MM.1S (cell line): ENCODE measurements at regions not wholly inside any gene's neighbourhood (a gene's known extent, or its start where the extent isn't known, plus 50 kb on each side); places are given as distances from the start of the nearest gene placed in this dataset.

ENCODE experiments used
- DNase-seq: peaks from one replicate; pipeline ENCODE4 v3.0.0-alpha.2; 2015
- H2AFZ ChIP-seq: fragments of 300-600 bp; sonication (generic); 2 replicates; pipeline ENCODE4 v1.6.0; 2016; ENCODE audit warnings: antibody characterized with exemption, low read length
- H3F3A ChIP-seq: fragments of 300-600 bp; sonication (generic); 2 replicates; pipeline ENCODE4 v1.6.1; 2016; ENCODE audit warnings: mild to moderate bottlenecking, antibody characterized with exemption, low read length, moderate library complexity, mixed read lengths; ENCODE audit not compliant: insufficient read depth
- H3K27ac ChIP-seq: fragments of 300-600 bp; sonication (generic); 2 replicates; pipeline ENCODE4 v1.5.1; 2016; ENCODE audit warnings: mild to moderate bottlenecking, low read length
- H3K27me3 ChIP-seq: fragments of 300-600 bp; sonication (generic); replicated peaks from 2 replicates; pipeline ENCODE4 v1.6.0; 2016; ENCODE audit warnings: low read length; ENCODE audit not compliant: insufficient read depth
- H3K36me3 ChIP-seq: fragments of 300-600 bp; sonication (generic); replicated peaks from 2 replicates; pipeline ENCODE4 v1.6.1; 2016; ENCODE audit warnings: mild to moderate bottlenecking, low read length, mixed read lengths; ENCODE audit not compliant: insufficient read depth
- H3K4me1 ChIP-seq: fragments of 300-600 bp; sonication (generic); 2 replicates; pipeline ENCODE4 v1.6.1; 2016; ENCODE audit warnings: low read length, mixed read lengths
- H3K4me2 ChIP-seq: fragments of 300-600 bp; sonication (generic); 2 replicates; pipeline ENCODE4 v1.6.0; 2016; ENCODE audit warnings: low read depth, low read length
- H3K4me3 ChIP-seq: fragments of 300-600 bp; sonication (generic); 2 replicates; pipeline ENCODE4 v1.5.1; 2016; ENCODE audit warnings: low read length, mixed read lengths
- H3K79me2 ChIP-seq: fragments of 300-600 bp; sonication (generic); 2 replicates; pipeline ENCODE4 v1.6.1; 2016; ENCODE audit warnings: mixed run types, low read length, mixed read lengths
- H3K9ac ChIP-seq: fragments of 300-600 bp; sonication (generic); 2 replicates; pipeline ENCODE4 v1.6.1; 2016; ENCODE audit warnings: low read length, mixed read lengths
- H3K9me2 ChIP-seq: fragments of 300-600 bp; sonication (generic); replicated peaks from 2 replicates; pipeline ENCODE4 v1.6.1; 2016; ENCODE audit warnings: mild to moderate bottlenecking, low read length, mixed read lengths; ENCODE audit not compliant: insufficient read depth
- H3K9me3 ChIP-seq: fragments of 300-600 bp; sonication (generic); replicated peaks from 2 replicates; pipeline ENCODE4 v1.6.1; 2016; ENCODE audit warnings: mild to moderate bottlenecking, low read length, mixed read lengths; ENCODE audit not compliant: insufficient read depth
- H4K20me1 ChIP-seq: fragments of 300-600 bp; sonication (generic); 2 replicates; pipeline ENCODE4 v1.6.1; 2016; ENCODE audit warnings: mild to moderate bottlenecking, low read length, moderate library complexity, mixed read lengths; ENCODE audit not compliant: insufficient read depth
- CTCF ChIP-seq: fragments of 300-600 bp; sonication (generic); IDR thresholded peaks from 2 replicates; pipeline ENCODE4 v1.5.1; 2016; ENCODE audit warnings: antibody characterized with exemption, low read length, mixed read lengths
- EZH2 ChIP-seq: fragments of 300-600 bp; sonication (generic); optimal IDR thresholded peaks from 2 replicates; pipeline ENCODE3; 2017; ENCODE audit warnings: low read depth, mild to moderate bottlenecking, antibody characterized with exemption, low read length, mixed read lengths
- EZH2phosphoT487 ChIP-seq: fragments of 300-600 bp; sonication (generic); IDR thresholded peaks from 2 replicates; pipeline ENCODE4 v1.6.1; 2018; ENCODE audit warnings: antibody characterized with exemption, low read length

GRCh38 chr15:35320158-35320780, 225.7 kb downstream of the DPH6 start:
- H3K36me3 ChIP-seq, result no peaks in the 10 kb centered on the region
- no peak for DNase-seq
- H3K9me3 ChIP-seq, result no peaks in the 10 kb centered on the region
- H3K4me3 ChIP-seq, result no peak overlapping the region
- no peak overlapping the region for H3K27ac ChIP-seq
- H4K20me1 ChIP-seq, result no peaks in the 10 kb centered on the region
- H3K9me2 ChIP-seq, result no peaks in the 10 kb centered on the region
- no peaks in the 10 kb centered on the region for H3F3A ChIP-seq
- no peaks in the 10 kb centered on the region for H3K79me2 ChIP-seq
- no peak overlapping the region for H3K9ac ChIP-seq
- H3K27me3 ChIP-seq, result no peaks in the 10 kb centered on the region
- TF ChIP-seq CTCF (no peak), EZH2 (no peak), EZH2phosphoT487 (no peak)
- no peak overlapping the region for H3K4me2 ChIP-seq
- no peaks in the 10 kb centered on the region for H3K4me1 ChIP-seq
- H2AFZ ChIP-seq, result no peak overlapping the region

GRCh38 chr15:35319354-35319753, 226.6 kb downstream of the DPH6 start:
- Histone ChIP-seq H3K27ac (no peak overlapping the region), H3K4me3 (no peak overlapping the region), H3F3A (no peaks in the 10 kb centered on the region), H3K9me2 (no peaks in the 10 kb centered on the region), H3K9ac (no peak overlapping the region), H3K4me1 (no peaks in the 10 kb centered on the region), H2AFZ (no peak overlapping the region), H3K79me2 (no peaks in the 10 kb centered on the region), H3K4me2 (no peak overlapping the region), H3K27me3 (no peaks in the 10 kb centered on the region), H4K20me1 (no peaks in the 10 kb centered on the region), H3K9me3 (no peaks in the 10 kb centered on the region), H3K36me3 (no peaks in the 10 kb centered on the region)
- no peak for DNase-seq
- TF ChIP-seq EZH2 (no peak), CTCF (no peak), EZH2phosphoT487 (no peak)

- no peaks in the 10 kb centered on the region for H3K9me3 ChIP-seq
- no peaks in the 10 kb centered on the region for H3F3A ChIP-seq
- no peak overlapping the region for H2AFZ ChIP-seq
- no peaks in the 10 kb centered on the region for H3K9me2 ChIP-seq
- no peak overlapping the region for H3K9ac ChIP-seq
- DNase-seq, result no peak
- no peak overlapping the region for H3K4me3 ChIP-seq
- no peak overlapping the region for H3K4me2 ChIP-seq
- TF ChIP-seq EZH2phosphoT487 (no peak), EZH2 (no peak), CTCF (no peak)
- H3K4me1 ChIP-seq, result no peaks in the 10 kb centered on the region
- no peak overlapping the region for H3K27ac ChIP-seq
- no peaks in the 10 kb centered on the region for H4K20me1 ChIP-seq
- no peaks in the 10 kb centered on the region for H3K27me3 ChIP-seq
- H3K36me3 ChIP-seq, result no peaks in the 10 kb centered on the region
- H3K79me2 ChIP-seq, result no peaks in the 10 kb centered on the region
Observed at GRCh38 chr15:35317217-35317616, 228.7 kb downstream of the DPH6 start.
